PC-3 (cell line): ENCODE measurements at regions not wholly inside any gene's neighbourhood (a gene's known extent, or its start where the extent isn't known, plus 50 kb on each side); places are given as distances from the start of the nearest gene placed in this dataset.

ENCODE experiments used
- ATAC-seq: fragments of 200-7000 bp; cut with Tn5 transposase; 2 replicates; pipeline ENCODE4 v1.9.1; 2020; ENCODE audit warnings: mild to moderate bottlenecking, moderate library complexity
- BruUV-seq: library from RNA; stranded (reverse); fragments of 400-500 nt; replicated peaks from 2 replicates; lab custom pipeline; 2021; lab: Mats Ljungman, UMichigan
- CTCF ChIA-PET: fragments of 300-600 bp; sonication (Branson Sonifier 250); formaldehyde crosslinking; loops from one replicate; lab custom pipeline; 2022; ENCODE audit warnings: antibody characterized with exemption; lab: Charles Lee
- POLR2A ChIA-PET: fragments of 300-600 bp; sonication (Branson Sonifier 250); formaldehyde crosslinking; loops from one replicate; lab custom pipeline; 2022; ENCODE audit warnings: antibody characterized with exemption; ENCODE audit not compliant: unreplicated experiment; lab: Charles Lee
- DNase-seq: peaks from one replicate; pipeline ENCODE4 v3.0.0-alpha.2; 2015
- H2AFZ ChIP-seq: fragments of 300-600 bp; sonication (generic); 2 replicates; pipeline ENCODE4 v1.6.0; 2016; ENCODE audit warnings: antibody characterized with exemption, low read length
- H3F3A ChIP-seq: fragments of 300-600 bp; sonication (generic); one replicate; pipeline ENCODE4 v1.6.0; 2017; ENCODE audit warnings: antibody characterized with exemption, low read length, control low read depth, mild to moderate bottlenecking; ENCODE audit not compliant: unreplicated experiment
- H3K27ac ChIP-seq: fragments of 300-600 bp; sonication (generic); 2 replicates; pipeline ENCODE4 v1.5.1; 2016; ENCODE audit warnings: mild to moderate bottlenecking, low read length
- H3K27me3 ChIP-seq: fragments of 300-600 bp; sonication (generic); 2 replicates; pipeline ENCODE4 v1.6.1; 2016; ENCODE audit warnings: low read length, mixed read lengths
- H3K36me3 ChIP-seq: fragments of 300-600 bp; sonication (generic); 2 replicates; pipeline ENCODE4 v1.6.1; 2016; ENCODE audit warnings: low read depth, mixed run types, low read length, mixed read lengths
- H3K4me1 ChIP-seq: fragments of 300-600 bp; sonication (generic); 2 replicates; pipeline ENCODE4 v1.5.1; 2016; ENCODE audit warnings: low read length; ENCODE audit not compliant: insufficient read depth
- H3K4me2 ChIP-seq: fragments of 300-600 bp; sonication (generic); 2 replicates; pipeline ENCODE4 v1.6.0; 2016; ENCODE audit warnings: low read length
- H3K4me3 ChIP-seq: fragments of 300-600 bp; sonication (generic); 2 replicates; pipeline ENCODE4 v1.5.1; 2016; ENCODE audit warnings: mild to moderate bottlenecking, low read length, mixed read lengths
- H3K79me2 ChIP-seq: fragments of 300-600 bp; sonication (generic); 2 replicates; pipeline ENCODE4 v1.6.1; 2017; ENCODE audit warnings: low read length, mixed read lengths
- H3K9ac ChIP-seq: fragments of 300-600 bp; sonication (generic); 2 replicates; pipeline ENCODE4 v1.6.0; 2016; ENCODE audit warnings: mild to moderate bottlenecking, low read length
- H3K9me2 ChIP-seq: fragments of 300-600 bp; sonication (generic); replicated peaks from 2 replicates; pipeline ENCODE4 v1.6.1; 2016; ENCODE audit warnings: mixed run types, low read length, mixed read lengths
- H3K9me3 ChIP-seq: fragments of 300-600 bp; sonication (generic); 2 replicates; pipeline ENCODE4 v1.6.1; 2016; ENCODE audit warnings: low read length, mixed read lengths
- H4K20me1 ChIP-seq: fragments of 300-600 bp; sonication (generic); 2 replicates; pipeline ENCODE4 v1.6.1; 2016; ENCODE audit warnings: low read length, mixed read lengths
- CTCF ChIP-seq: fragments of 300-600 bp; sonication (generic); conservative IDR thresholded peaks from 2 replicates; pipeline ENCODE4 v1.5.1; 2017; ENCODE audit warnings: antibody characterized with exemption, low read depth, mild to moderate bottlenecking, low read length
- EZH2 ChIP-seq: fragments of 300-600 bp; sonication (generic); IDR thresholded peaks from one replicate; pipeline ENCODE4 v1.6.1; 2017; ENCODE audit warnings: antibody characterized with exemption, mild to moderate bottlenecking, low read length; ENCODE audit not compliant: unreplicated experiment
- EZH2phosphoT487 ChIP-seq: fragments of 300-600 bp; sonication (generic); IDR thresholded peaks from 2 replicates; pipeline ENCODE4 v1.6.1; 2018; ENCODE audit warnings: mild to moderate bottlenecking, antibody characterized with exemption, low read length, borderline replicate concordance
- intact Hi-C: fragments of 100-400 bp; cut with micrococcal nuclease; formaldehyde crosslinking; loops from 2 replicates; pipeline ENCODE4 v1.9.0; 2023

DNA sequence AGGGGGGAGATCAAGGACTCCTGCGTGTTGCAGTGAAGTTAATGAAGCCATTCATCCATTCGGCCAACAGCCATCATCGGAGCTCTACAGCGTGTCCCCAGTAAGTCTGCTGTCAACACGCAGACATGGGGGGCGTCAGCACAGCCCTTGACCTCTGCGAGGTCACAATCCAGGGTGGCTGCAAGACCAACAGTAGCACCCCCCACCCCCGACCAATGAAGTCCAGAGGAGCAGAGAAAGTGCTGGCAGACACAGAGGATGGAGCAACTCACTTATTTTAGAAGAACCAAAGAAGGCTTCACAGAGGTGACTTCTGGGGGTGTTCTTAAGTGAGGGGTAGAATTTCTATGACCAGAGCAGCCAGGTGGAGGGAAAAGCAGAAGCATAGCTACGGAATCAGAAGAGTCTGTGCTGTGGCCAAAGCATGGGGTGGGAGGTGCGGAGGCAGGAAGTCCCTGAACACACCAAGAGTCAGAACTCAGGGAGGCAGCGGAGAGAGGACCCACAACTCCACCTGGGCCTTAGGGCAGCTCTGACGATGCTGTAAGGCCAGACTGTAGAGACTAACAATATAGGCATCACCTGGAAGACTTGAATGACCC is 185.4 kb downstream of the FOXO1 start:
- H3K9me2 ChIP-seq = no peaks in the 10 kb centered on the region
- CTCF ChIA-PET = no interaction called here
- POLR2A ChIA-PET = no interaction called here
- intact Hi-C loops = no loop called here
- H3K4me3 ChIP-seq = no peak overlapping the region
- no peak overlapping the region for H3K9ac ChIP-seq
- H3K4me2 ChIP-seq = no peak overlapping the region
- no peak overlapping the region for H2AFZ ChIP-seq
- no peak for TF ChIP-seq CTCF
- TF ChIP-seq EZH2phosphoT487 = no peak
- no peak for TF ChIP-seq EZH2
- no peaks in the 10 kb centered on the region for H3K27me3 ChIP-seq
- H3K27ac ChIP-seq = no peak overlapping the region
- H4K20me1 ChIP-seq = no peaks in the 10 kb centered on the region
- H3K36me3 ChIP-seq = no peaks in the 10 kb centered on the region
- BruUV-seq = no TSS peak
- ATAC-seq (no peak), DNase-seq (no peak)
- H3K4me1 ChIP-seq = 0 out of 2 replicates have a peak, but pooled peaks cover 4% of the 10 kb centered on the region
- H3K9me3 ChIP-seq = no peaks in the 10 kb centered on the region
- H3F3A ChIP-seq = no peaks in the 10 kb centered on the region
- no peaks in the 10 kb centered on the region for H3K79me2 ChIP-seq

DNA sequence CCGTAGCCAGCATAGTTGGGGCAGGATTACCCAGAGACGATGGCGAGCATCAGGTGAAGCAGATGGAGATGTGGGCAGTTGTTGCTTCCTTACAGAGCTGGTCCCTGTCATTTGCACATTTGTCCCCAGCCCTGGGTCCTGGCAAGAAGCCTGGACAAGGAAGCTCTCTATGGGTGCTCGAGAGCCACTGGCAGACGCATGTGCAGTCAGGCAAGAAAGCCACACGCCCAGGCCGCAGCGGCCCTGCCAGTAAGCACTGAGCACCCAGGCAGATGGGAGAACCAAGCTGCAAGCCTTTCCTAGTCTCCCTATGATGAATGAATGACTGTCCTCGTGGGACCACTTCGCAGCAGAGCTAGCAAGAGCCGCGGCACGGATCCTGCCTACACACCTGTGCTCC is 182.8 kb downstream of the FOXO1 start:
- CTCF ChIA-PET = no interaction called here
- BruUV-seq = no TSS peak

More for the DNA sequence above, 182.8 kb downstream of the FOXO1 start:
- H3K9me2 ChIP-seq = no peaks in the 10 kb centered on the region
- H3K36me3 ChIP-seq = no peaks in the 10 kb centered on the region
- no peaks in the 10 kb centered on the region for H3F3A ChIP-seq
- H3K27ac ChIP-seq = no peak overlapping the region
- no peaks in the 10 kb centered on the region for H3K27me3 ChIP-seq
- H3K4me3 ChIP-seq = no peak overlapping the region
- POLR2A ChIA-PET = no interaction called here
- no peaks in the 10 kb centered on the region for H3K9me3 ChIP-seq
- intact Hi-C loops = no loop called here
- DNase-seq (no peak), ATAC-seq (no peak)
- no peak overlapping the region for H2AFZ ChIP-seq
- no peak overlapping the region for H3K9ac ChIP-seq
- TF ChIP-seq CTCF (no peak), EZH2phosphoT487 (no peak), EZH2 (no peak)
- no peak overlapping the region for H3K4me2 ChIP-seq
- no peaks in the 10 kb centered on the region for H3K79me2 ChIP-seq
- no peaks in the 10 kb centered on the region for H4K20me1 ChIP-seq
- no peaks in the 10 kb centered on the region for H3K4me1 ChIP-seq
